Spleen (tissue), 11 donors: ENCODE measurements at regions not wholly inside any gene's neighbourhood (a gene's known extent, or its start where the extent isn't known, plus 50 kb on each side); places are given as distances from the start of the nearest gene placed in this dataset.
A peak's percentile ranks its signal among the peaks of the same experiment; 100 is the strongest.

Source experiments
- DNase-seq: peaks from one replicate; pipeline ENCODE4 v3.0.0-alpha.2; 2020
- H3K27ac ChIP-seq, 8 donors: fragments of 200-600 bp; sonication (generic) in 7 of 8; 1 replicate in 4 of 8; 2 replicates in 4 of 8; pipeline versions ENCODE4 v1.5.0 to v1.8.0; 2016 to 2021; ENCODE audit warnings: inconsistent platforms in 4 of 8, mild to moderate bottlenecking in 4 of 8, moderate library complexity in 1 of 8
- H3K27me3 ChIP-seq, 7 donors: fragments of 200-600 bp; sonication (generic) in 6 of 7; replicated peaks in 1 of 7; 1 replicate in 4 of 7; 2 replicates in 3 of 7; pipeline versions ENCODE4 v1.5.0 to v1.8.0; 2016 to 2021; ENCODE audit warnings: inconsistent platforms in 3 of 7, mild to moderate bottlenecking in 1 of 7
- H3K36me3 ChIP-seq, 6 donors: fragments of 200-600 bp; sonication (generic) in 5 of 6; 1 replicate in 4 of 6; 2 replicates in 2 of 6; pipeline versions ENCODE4 v1.5.0 to v1.8.0; 2016 to 2021; ENCODE audit warnings: inconsistent platforms in 2 of 6
- H3K4me1 ChIP-seq, 6 donors: fragments of 200-600 bp; sonication (generic) in 5 of 6; 1 replicate in 3 of 6; 2 replicates in 3 of 6; pipeline versions ENCODE4 v1.5.0 to v1.8.0; 2016 to 2021; ENCODE audit warnings: inconsistent platforms in 3 of 6
- H3K4me3 ChIP-seq, 8 donors: fragments of 200-600 bp; sonication (generic) in 7 of 8; 1 replicate in 4 of 8; 2 replicates in 4 of 8; pipeline versions ENCODE4 v1.5.0 to v1.8.0; 2016 to 2021; ENCODE audit warnings: inconsistent platforms in 4 of 8, mild to moderate bottlenecking in 4 of 8, moderate library complexity in 2 of 8
- H3K9me3 ChIP-seq, 8 donors: fragments of 200-600 bp; sonication (generic) in 7 of 8; 1 replicate in 4 of 8; 2 replicates in 4 of 8; pipeline versions ENCODE4 v1.5.0 to v1.8.0; 2016 to 2021; ENCODE audit warnings: inconsistent platforms in 4 of 8
- POLR2A ChIP-seq, 3 donors: fragments of 450-650 bp; IDR thresholded peaks; one replicate each; pipeline ENCODE4 v1.5.1; 2017; ENCODE audit warnings: antibody characterized with exemption in 3 of 3, mild to moderate bottlenecking in 1 of 3
- POLR2AphosphoS5 ChIP-seq, 3 donors: sonication (generic); formaldehyde crosslinking; IDR thresholded peaks; one replicate each; pipeline ENCODE4 v1.5.1; 2017; ENCODE audit warnings: antibody characterized with exemption in 3 of 3
- WGBS, 5 donors: extraction: QIAGEN DNeasy Blood & Tissue Kit in 3 of 5; methylation state at CpG; one replicate each; pipeline versions ENCODE4 v1.1.5 to v1.1.7; 2013 to 2018; 5-methylcytosine and 5-hydroxymethylcytosine counted together
- intact Hi-C: fragments of 100-400 bp; cut with DNase I; formaldehyde crosslinking; loops from one replicate; pipeline ENCODE4 v1.15.0; 2023; ENCODE audit warnings: low total_unique reads
- TF ChIP-seq, protein P1 (sequence below), 11 experiments: fragments of 200-600 bp in 7 of 11; fragments of 450-650 bp in 4 of 11; sonication (generic) in 4 of 11; IDR thresholded peaks in 8 of 11; conservative IDR thresholded peaks in 3 of 11; 1 replicate in 7 of 11; 2 replicates in 4 of 11; pipeline versions ENCODE4 v1.4.0 to v1.8.0; 2016 to 2021; ENCODE audit warnings: antibody characterized with exemption in 11 of 11, inconsistent platforms in 4 of 11, mild to moderate bottlenecking in 1 of 11
- donor health status: healthy with polysubstance abuse.
- donor health status: DM: no; HTN: no; CAD: no; lungs with moderate emphysema.
- donor health status: DM: no; HTN: no; CAD: no.
- donor health status: Bipolar disorder and iron deficiency.
- donor health status: healthy.
- donor health status: DM: no; HTN: no; CAD: no.
- donor health status: DM: yes; HTN: yes; CAD: no.

DNA sequence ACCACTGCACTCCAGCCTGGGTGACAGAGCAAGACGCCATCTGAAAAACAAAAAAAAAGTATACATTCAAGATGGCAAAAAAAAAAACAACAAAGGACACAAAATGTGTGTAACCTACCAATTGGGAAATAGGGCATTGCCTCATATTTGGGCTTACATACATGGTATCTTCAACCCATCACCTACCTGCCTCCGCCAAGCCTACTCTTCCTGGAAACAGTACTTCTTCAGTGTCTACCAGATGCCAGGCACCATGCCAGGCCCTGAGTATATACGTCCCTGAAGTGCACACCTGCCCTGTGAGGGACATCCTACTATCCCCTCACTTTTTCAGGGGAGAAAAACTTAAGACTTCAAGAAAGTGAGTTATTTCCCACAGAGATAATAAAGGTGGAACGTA is 160.2 kb downstream of the TOMM20 start:
- peaks cover 22 to 80% (median 50%) of the 10 kb centered on the region in 6 donors for H3K4me1 ChIP-seq
- no peaks in the 10 kb centered on the region for H3K9me3 ChIP-seq
- 63 to 89% (median 75%) methylated on average over 4 of the region's 4 CpGs for WGBS, 5 donors
- intact Hi-C loops, result no loop called here
- H3K27ac ChIP-seq, result peak overlapping the region in 7 of 8 donors; percentile 22 to 92 (median 75)
- TF ChIP-seq POLR2A (IDR thresholded peaks at IDR 0.05) (no peak), POLR2AphosphoS5 (IDR thresholded peaks at IDR 0.05) (no peak)
- TF ChIP-seq, protein P1, sequence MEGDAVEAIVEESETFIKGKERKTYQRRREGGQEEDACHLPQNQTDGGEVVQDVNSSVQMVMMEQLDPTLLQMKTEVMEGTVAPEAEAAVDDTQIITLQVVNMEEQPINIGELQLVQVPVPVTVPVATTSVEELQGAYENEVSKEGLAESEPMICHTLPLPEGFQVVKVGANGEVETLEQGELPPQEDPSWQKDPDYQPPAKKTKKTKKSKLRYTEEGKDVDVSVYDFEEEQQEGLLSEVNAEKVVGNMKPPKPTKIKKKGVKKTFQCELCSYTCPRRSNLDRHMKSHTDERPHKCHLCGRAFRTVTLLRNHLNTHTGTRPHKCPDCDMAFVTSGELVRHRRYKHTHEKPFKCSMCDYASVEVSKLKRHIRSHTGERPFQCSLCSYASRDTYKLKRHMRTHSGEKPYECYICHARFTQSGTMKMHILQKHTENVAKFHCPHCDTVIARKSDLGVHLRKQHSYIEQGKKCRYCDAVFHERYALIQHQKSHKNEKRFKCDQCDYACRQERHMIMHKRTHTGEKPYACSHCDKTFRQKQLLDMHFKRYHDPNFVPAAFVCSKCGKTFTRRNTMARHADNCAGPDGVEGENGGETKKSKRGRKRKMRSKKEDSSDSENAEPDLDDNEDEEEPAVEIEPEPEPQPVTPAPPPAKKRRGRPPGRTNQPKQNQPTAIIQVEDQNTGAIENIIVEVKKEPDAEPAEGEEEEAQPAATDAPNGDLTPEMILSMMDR (IDR thresholded peaks at IDR 0.05 in 8 of 11, conservative IDR thresholded peaks at IDR 0.05 in 3 of 11), result no peak
- no peaks in the 10 kb centered on the region for H3K36me3 ChIP-seq
- peaks cover 0 to 6% (median 0%) of the 10 kb centered on the region in 7 donors for H3K27me3 ChIP-seq
- no peak for DNase-seq
- H3K4me3 ChIP-seq, result no peak overlapping the region

DNA sequence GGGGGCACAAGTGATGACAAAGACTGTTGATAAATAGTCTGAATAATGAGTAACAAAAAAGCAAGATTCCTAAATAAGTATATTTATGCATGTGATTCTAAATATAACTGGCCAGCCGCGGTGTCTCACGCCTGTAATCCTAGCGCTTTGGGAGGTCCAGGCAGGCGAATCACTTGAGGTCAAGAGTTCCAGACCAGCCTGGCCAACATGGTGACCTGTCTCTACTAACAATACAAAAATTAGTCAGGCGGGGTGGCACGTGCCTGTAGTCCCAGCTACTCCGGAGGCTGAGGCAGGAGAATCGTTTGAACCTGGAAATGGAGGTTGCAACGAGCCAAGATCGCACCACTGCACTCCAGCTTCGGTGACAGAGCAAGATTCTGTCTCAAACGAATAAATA is 161.5 kb downstream of the TOMM20 start:
- WGBS, 5 donors, result 93 to 97% (median 95%) methylated on average over 13 of the region's 13 CpGs
- Histone ChIP-seq H3K9me3 (no peaks in the 10 kb centered on the region), H3K4me1 (peaks cover 32 to 83% (median 62%) of the 10 kb centered on the region in 6 donors), H3K27me3 (peaks cover 0 to 6% (median 0%) of the 10 kb centered on the region in 7 donors), H3K36me3 (no peaks in the 10 kb centered on the region), H3K27ac (peak overlapping the region in 2 of 8 donors; percentile 75 to 92), H3K4me3 (no peak overlapping the region)
- intact Hi-C loops, result no loop called here
- TF ChIP-seq POLR2AphosphoS5 (IDR thresholded peaks at IDR 0.05), result no peak
- TF ChIP-seq, protein P1 (IDR thresholded peaks at IDR 0.05 in 8 of 11, conservative IDR thresholded peaks at IDR 0.05 in 3 of 11), result no peak
- no peak for TF ChIP-seq POLR2A (IDR thresholded peaks at IDR 0.05)
- no peak for DNase-seq

DNA sequence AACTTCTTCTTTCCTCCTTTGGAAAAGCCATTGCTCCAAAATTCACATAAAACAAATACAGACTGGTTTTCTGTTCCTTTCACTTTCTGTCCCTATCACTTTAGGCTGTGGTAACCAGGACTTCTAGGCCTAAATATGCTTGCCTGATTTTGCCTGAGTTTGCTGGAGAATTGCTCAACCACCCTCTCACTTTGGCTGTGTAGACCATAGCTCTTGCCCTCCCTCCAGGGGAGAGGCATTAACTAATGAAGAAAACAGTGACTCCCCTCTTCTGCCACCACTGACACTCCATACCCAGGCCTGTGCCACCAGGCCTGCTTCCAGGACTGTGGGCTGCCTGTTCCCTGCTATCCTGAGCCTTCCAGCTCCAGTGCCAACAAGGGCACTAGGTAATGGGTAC is 163.5 kb downstream of the TOMM20 start:
- Histone ChIP-seq H3K36me3 (no peaks in the 10 kb centered on the region), H3K27ac (peak overlapping the region in 7 of 8 donors; percentile 88 to 94 (median 90)), H3K4me3 (no peak overlapping the region), H3K4me1 (peaks cover 40 to 83% (median 64%) of the 10 kb centered on the region in 6 donors), H3K9me3 (no peaks in the 10 kb centered on the region), H3K27me3 (peaks cover 0 to 4% (median 0%) of the 10 kb centered on the region in 7 donors)
- no peak for TF ChIP-seq POLR2A (IDR thresholded peaks at IDR 0.05)
- TF ChIP-seq, protein P1 (IDR thresholded peaks at IDR 0.05 in 8 of 11, conservative IDR thresholded peaks at IDR 0.05 in 3 of 11), result no peak
- no peak for TF ChIP-seq POLR2AphosphoS5 (IDR thresholded peaks at IDR 0.05)
- no peak for DNase-seq
- intact Hi-C loops, result no loop called here

DNA sequence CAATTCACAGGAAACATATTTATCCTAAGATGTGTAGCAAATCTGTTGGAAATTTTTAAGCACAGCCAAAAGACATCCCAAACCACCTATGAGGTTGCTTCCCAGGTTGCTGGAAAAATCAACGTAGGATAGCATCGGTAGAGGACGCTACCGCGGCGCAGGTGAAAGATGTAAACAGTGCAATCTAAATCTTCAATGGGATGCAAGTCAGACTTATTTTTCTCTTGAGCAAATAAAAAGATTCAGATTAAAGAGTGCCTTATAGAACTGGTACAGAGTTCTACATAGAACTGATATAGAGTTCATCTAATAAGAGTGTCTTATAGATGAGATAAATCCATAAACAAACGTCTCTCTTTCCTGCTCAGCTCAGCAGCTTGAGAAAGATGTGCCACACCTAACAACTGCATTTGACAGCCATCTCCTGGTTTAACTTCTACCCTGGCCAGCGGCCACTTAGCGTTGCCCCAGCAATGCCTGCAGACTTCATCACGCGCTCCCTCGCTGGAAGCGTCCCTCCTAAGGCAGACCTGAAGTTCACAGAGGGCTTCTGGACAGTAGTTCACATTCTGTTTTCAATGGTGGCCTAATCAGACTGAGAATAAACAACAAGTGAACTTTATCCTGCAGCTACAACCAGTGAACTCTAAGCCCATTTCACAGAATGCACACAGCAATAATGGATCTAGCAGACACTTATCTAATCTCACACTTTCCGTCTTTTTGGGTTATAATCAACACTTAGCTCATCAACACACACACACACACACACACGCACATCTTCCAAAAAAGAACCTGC is 164.5 kb downstream of the TOMM20 start:
- Histone ChIP-seq H3K9me3 (no peaks in the 10 kb centered on the region), H3K4me1 (peaks cover 45 to 83% (median 64%) of the 10 kb centered on the region in 6 donors), H3K27me3 (no peaks in the 10 kb centered on the region), H3K36me3 (no peaks in the 10 kb centered on the region), H3K4me3 (peak overlapping the region in 1 of 8 donors; percentile 58), H3K27ac (peak overlapping the region in 7 of 8 donors; percentile 88 to 94 (median 90))
- WGBS, 5 donors, result 76 to 83% (median 80%) methylated on average over 15 of the region's 15 CpGs
- TF ChIP-seq POLR2A (IDR thresholded peaks at IDR 0.05), result no peak
- TF ChIP-seq POLR2AphosphoS5 (IDR thresholded peaks at IDR 0.05), result no peak
- TF ChIP-seq, protein P1 (IDR thresholded peaks at IDR 0.05 in 8 of 11, conservative IDR thresholded peaks at IDR 0.05 in 3 of 11), result no peak
- DNase-seq, result no peak
- intact Hi-C loops, result no loop called here
